ENCODE measurements at regions not wholly inside any gene's neighbourhood (a gene's known extent, or its start where the extent isn't known, plus 50 kb on each side); places are given as distances from the start of the nearest gene placed in this dataset.
"Not testable (repeated sequence)": the region's sequence is repeated elsewhere in the genome, so short reads cannot be mapped to it uniquely, and the experiment has no call there.

- no peak for DNase-seq (ENCODE audit: low spot score in 2 of 2)
- Histone ChIP-seq H3K27me3 (no peaks in the 10 kb centered on the region), H3K4me3 (no peak overlapping the region), H3K36me3 (no peaks in the 10 kb centered on the region), H3K27ac (no peak overlapping the region), H3K4me1 (peaks cover 0 to 4% (median 0%) of the 10 kb centered on the region in 4 donors), H3K9me3 (no peaks in the 10 kb centered on the region)
- 79 to 90% methylated on average over 9 to 13 of the region's 17 CpGs for WGBS, 2 donors
- TF ChIP-seq EP300 (IDR thresholded peaks at IDR 0.05) (no peak), CTCF (IDR thresholded peaks at IDR 0.05) (no peak), POLR2A (IDR thresholded peaks at IDR 0.05) (no peak)
Measured at GRCh38 chr16:29192329-29193247, 207.7 kb downstream of the LAT start.

- H3K36me3 ChIP-seq; H3K4me1 ChIP-seq; H3K4me3 ChIP-seq; DNase-seq (ENCODE audit: low spot score in 2 of 2); H3K27ac ChIP-seq; H3K27me3 ChIP-seq; H3K9me3 ChIP-seq: not testable (repeated sequence)
- 83 to 92% methylated on average over 8 to 10 of the region's 12 CpGs for whole genome bisulfite sequencing, 2 donors
Measured at GRCh38 chr16:29191636-29192180, 206.9 kb downstream of the LAT start.

- DNase-seq (ENCODE audit: low spot score in 2 of 2): not testable (repeated sequence)
- WGBS, 2 donors: 77 to 78% methylated on average over 8 to 9 of the region's 19 CpGs
Measured at GRCh38 chr16:29190553-29191431, 205.9 kb downstream of the LAT start.

GRCh38 chr16:29188806-29189205, 204.0 kb downstream of the LAT start:
- 82 to 96% methylated on average over 4 of the region's 9 CpGs for WGBS, 2 donors
- H3K4me1 ChIP-seq: peaks cover 0 to 11% (median 0%) of the 10 kb centered on the region in 4 donors
- H3K9me3 ChIP-seq; H3K4me3 ChIP-seq; H3K36me3 ChIP-seq; H3K27me3 ChIP-seq; H3K27ac ChIP-seq; DNase-seq (ENCODE audit: low spot score in 2 of 2): not testable (repeated sequence)

More at GRCh38 chr16:29190553-29191431, 205.9 kb downstream of the LAT start:
- H3K27me3 ChIP-seq, H3K9me3 ChIP-seq, H3K4me1 ChIP-seq, H3K27ac ChIP-seq, H3K36me3 ChIP-seq, H3K4me3 ChIP-seq: not testable (repeated sequence)

- H3K36me3 ChIP-seq; H3K27me3 ChIP-seq; H3K27ac ChIP-seq; DNase-seq (ENCODE audit: low spot score in 2 of 2); H3K9me3 ChIP-seq; H3K4me3 ChIP-seq: not testable (repeated sequence)
- H3K4me1 ChIP-seq: peaks cover 0 to 21% (median 0%) of the 10 kb centered on the region in 4 donors
- WGBS, 2 donors: 86 to 89% methylated on average over 25 to 35 of the region's 35 CpGs
Measured at GRCh38 chr16:29186306-29187220, 201.7 kb downstream of the LAT start.

- peak overlapping the region in 1 of 4 donors; percentile 75 for H3K27ac ChIP-seq
- not testable (repeated sequence) for H3K9me3 ChIP-seq; DNase-seq (ENCODE audit: low spot score in 2 of 2); H3K27me3 ChIP-seq; H3K4me3 ChIP-seq; H3K36me3 ChIP-seq
- peaks cover 0 to 21% (median 0%) of the 10 kb centered on the region in 4 donors for H3K4me1 ChIP-seq
- WGBS, 2 donors: 68 to 83% methylated on average over 9 of the region's 9 CpGs
Measured at GRCh38 chr16:29185872-29186271, 201.0 kb downstream of the LAT start.

GRCh38 chr16:29184738-29185438, 200.0 kb downstream of the LAT start:
- Histone ChIP-seq H3K4me1 (peaks cover 0 to 21% (median 0%) of the 10 kb centered on the region in 4 donors), H3K27ac (peak overlapping the region in 3 of 4 donors; percentile 62 to 75 (median 67))
- WGBS, 2 donors: 75 to 77% methylated on average over 28 to 32 of the region's 41 CpGs
- H3K36me3 ChIP-seq, H3K27me3 ChIP-seq, H3K4me3 ChIP-seq, H3K9me3 ChIP-seq: not testable (repeated sequence)
- peak in 1 of 2 donors; percentile 11 for TF ChIP-seq EP300 (IDR thresholded peaks at IDR 0.05)
- DNase-seq (ENCODE audit: low spot score in 2 of 2): peak; percentile 68 to 73

- H3K4me1 ChIP-seq: peaks cover 0 to 28% (median 1%) of the 10 kb centered on the region in 4 donors
- H3K27me3 ChIP-seq; H3K36me3 ChIP-seq; H3K4me3 ChIP-seq; H3K27ac ChIP-seq; H3K9me3 ChIP-seq; DNase-seq (ENCODE audit: low spot score in 2 of 2): not testable (repeated sequence)
- 79 to 82% methylated on average over 20 to 25 of the region's 25 CpGs for WGBS, 2 donors
Measured at GRCh38 chr16:29182940-29183868, 198.4 kb downstream of the LAT start.

Measured in tibial nerve (tissue), 4 donors.